HL-60 (cell line): ENCODE measurements at regions not wholly inside any gene's neighbourhood (a gene's known extent, or its start where the extent isn't known, plus 50 kb on each side); places are given as distances from the start of the nearest gene placed in this dataset.

Experiments
- DNase-seq, 2 experiments: peaks; one replicate each; pipeline ENCODE4 v3.0.0-alpha.2; 2010 to 2020; ENCODE audit warnings: low read depth in 1 of 2, low spot score in 1 of 2
- H3K27ac ChIP-seq: fragments of 250-450 bp; sonication (Bioruptor Pico); replicated peaks from 2 replicates; pipeline ENCODE4 v1.5.1; 2020; ENCODE audit warnings: mild to moderate bottlenecking, moderate library complexity
- H3K27me3 ChIP-seq: fragments of 250-450 bp; sonication (Bioruptor Pico); 2 replicates; pipeline ENCODE4 v1.5.1; 2021; ENCODE audit warnings: mild to moderate bottlenecking, moderate library complexity; ENCODE audit not compliant: insufficient read depth, poor library complexity, severe bottlenecking
- H3K4me3 ChIP-seq: replicated peaks from 2 replicates; pipeline ENCODE4 v1.5.1; 2011; ENCODE audit warnings: mild to moderate bottlenecking, control low read depth, low read length; ENCODE audit not compliant: insufficient read depth
- CTCF ChIP-seq: IDR thresholded peaks from one replicate; pipeline ENCODE4 v1.5.1; 2011; ENCODE audit warnings: low read length, control low read depth, inconsistent platforms; ENCODE audit not compliant: insufficient read depth
- GABPA ChIP-seq: IDR thresholded peaks from 2 replicates; pipeline ENCODE4 v1.6.1; 2012; ENCODE audit warnings: low read depth
- POLR2AphosphoS5 ChIP-seq: IDR thresholded peaks from 2 replicates; pipeline ENCODE4 v1.6.1; 2012; ENCODE audit warnings: low read depth
- REST ChIP-seq: IDR thresholded peaks from 2 replicates; pipeline ENCODE4 v1.6.1; 2012; ENCODE audit warnings: low read depth; ENCODE audit not compliant: insufficient replicate concordance
- SPI1 ChIP-seq: IDR thresholded peaks from 2 replicates; pipeline ENCODE4 v1.6.1; 2012; ENCODE audit warnings: low read depth, mild to moderate bottlenecking, borderline replicate concordance

GRCh38 chr7:41331194-41331593 is 371.7 kb downstream of the INHBA start:
- no peak for DNase-seq
- TF ChIP-seq REST (no peak), SPI1 (no peak), CTCF (no peak), GABPA (no peak)
- H3K4me3 ChIP-seq: no peak overlapping the region
- H3K27ac ChIP-seq: no peak overlapping the region
- H3K27me3 ChIP-seq: no peaks in the 10 kb centered on the region

GRCh38 chr7:41328544-41328943 is 374.3 kb downstream of the INHBA start:
- DNase-seq: no peak
- no peak for TF ChIP-seq POLR2AphosphoS5
- H3K4me3 ChIP-seq: no peak overlapping the region
- no peaks in the 10 kb centered on the region for H3K27me3 ChIP-seq
- no peak overlapping the region for H3K27ac ChIP-seq

GRCh38 chr7:41328131-41328530 is 374.8 kb downstream of the INHBA start:
- DNase-seq: no peak
- TF ChIP-seq REST: no peak
- TF ChIP-seq CTCF: no peak
- no peak for TF ChIP-seq POLR2AphosphoS5
- TF ChIP-seq SPI1: no peak
- no peak for TF ChIP-seq GABPA
- H3K27me3 ChIP-seq: no peaks in the 10 kb centered on the region
- H3K4me3 ChIP-seq: no peak overlapping the region
- no peak overlapping the region for H3K27ac ChIP-seq

- DNase-seq: no peak
- H3K4me3 ChIP-seq: no peak overlapping the region
- TF ChIP-seq GABPA (no peak), REST (no peak), POLR2AphosphoS5 (no peak), SPI1 (no peak), CTCF (no peak)
- no peaks in the 10 kb centered on the region for H3K27me3 ChIP-seq
- H3K27ac ChIP-seq: no peak overlapping the region
These were observed 376.3 kb downstream of the INHBA start for GRCh38 chr7:41326616-41327015.
